Glomerular endothelial cell (primary cell): ENCODE measurements at regions not wholly inside any gene's neighbourhood (a gene's known extent, or its start where the extent isn't known, plus 50 kb on each side); places are given as distances from the start of the nearest gene placed in this dataset.
"Not testable (repeated sequence)": the region's sequence is repeated elsewhere in the genome, so short reads cannot be mapped to it uniquely, and the experiment has no call there.

ENCODE experiments used
- DNase-seq: peaks from one replicate; pipeline ENCODE4 v3.0.0-alpha.2; 2011; ENCODE audit warnings: low read depth, low spot score; ENCODE audit errors: extremely low read depth

- DNase-seq = no peak
Observed at GRCh38 chr3:115381931-115382330, 234.8 kb upstream of the ZBTB20 start.

- no peak for DNase-seq
Observed at GRCh38 chr3:115384381-115384780, 237.3 kb upstream of the ZBTB20 start.

- DNase-seq = no peak
Observed at GRCh38 chr3:115385774-115386730, 237.3 kb upstream of the GAP43 start.

GRCh38 chr3:115388166-115388565 is 235.1 kb upstream of the GAP43 start:
- no peak for DNase-seq

GRCh38 chr3:115388811-115389210 is 234.5 kb upstream of the GAP43 start:
- DNase-seq = no peak

- DNase-seq = no peak
Observed at GRCh38 chr3:115396801-115397200, 226.5 kb upstream of the GAP43 start.

GRCh38 chr3:115397433-115397832 is 225.9 kb upstream of the GAP43 start:
- DNase-seq = no peak

GRCh38 chr3:115398506-115398905 is 224.8 kb upstream of the GAP43 start:
- DNase-seq = no peak

GRCh38 chr3:115399750-115400149 is 223.6 kb upstream of the GAP43 start:
- DNase-seq = no peak

- no peak for DNase-seq
Observed at GRCh38 chr3:115401298-115401697, 222.0 kb upstream of the GAP43 start.

- DNase-seq = no peak
Observed at GRCh38 chr3:115401851-115402501, 221.3 kb upstream of the GAP43 start.

- DNase-seq = no peak
Observed at GRCh38 chr3:115402651-115403050, 220.7 kb upstream of the GAP43 start.

GRCh38 chr3:115403786-115404185 is 219.5 kb upstream of the GAP43 start:
- DNase-seq = no peak

GRCh38 chr3:115409596-115409995 is 213.7 kb upstream of the GAP43 start:
- no peak for DNase-seq

GRCh38 chr3:115414610-115415009 is 208.7 kb upstream of the GAP43 start:
- DNase-seq = not testable (repeated sequence)

GRCh38 chr3:115415246-115415996 is 207.9 kb upstream of the GAP43 start:
- no peak for DNase-seq

GRCh38 chr3:115418583-115418982 is 204.7 kb upstream of the GAP43 start:
- DNase-seq = no peak

GRCh38 chr3:115420086-115420485 is 203.2 kb upstream of the GAP43 start:
- no peak for DNase-seq

- no peak for DNase-seq
Observed at GRCh38 chr3:115423170-115423569, 200.1 kb upstream of the GAP43 start.

GRCh38 chr3:115428841-115429240 is 194.5 kb upstream of the GAP43 start:
- no peak for DNase-seq

GRCh38 chr3:115436767-115437301 is 186.5 kb upstream of the GAP43 start:
- no peak for DNase-seq
